Stimulated activated CD8-positive, alpha-beta memory T cell treated with anti-CD3 and anti-CD28 coated beads, Interleukin-4, amount 100 ng/mL, for 48 hours (primary cell): ENCODE measurements at regions not wholly inside any gene's neighbourhood (a gene's known extent, or its start where the extent isn't known, plus 50 kb on each side); places are given as distances from the start of the nearest gene placed in this dataset.

Experiments used
- DNase-seq: peaks from one replicate; pipeline ENCODE4 v3.0.0-alpha.2; 2020

- no peak for DNase-seq
These were observed 51.6 kb upstream of the KCND3 start for GRCh38 chr1:112040891-112041740.

- no peak for DNase-seq
These were observed 54.4 kb upstream of the KCND3 start for GRCh38 chr1:112043901-112044300.

GRCh38 chr1:112044745-112045144 is 55.3 kb upstream of the KCND3 start:
- DNase-seq, result no peak

GRCh38 chr1:112046630-112047029 is 57.2 kb upstream of the KCND3 start:
- DNase-seq, result no peak

DNA sequence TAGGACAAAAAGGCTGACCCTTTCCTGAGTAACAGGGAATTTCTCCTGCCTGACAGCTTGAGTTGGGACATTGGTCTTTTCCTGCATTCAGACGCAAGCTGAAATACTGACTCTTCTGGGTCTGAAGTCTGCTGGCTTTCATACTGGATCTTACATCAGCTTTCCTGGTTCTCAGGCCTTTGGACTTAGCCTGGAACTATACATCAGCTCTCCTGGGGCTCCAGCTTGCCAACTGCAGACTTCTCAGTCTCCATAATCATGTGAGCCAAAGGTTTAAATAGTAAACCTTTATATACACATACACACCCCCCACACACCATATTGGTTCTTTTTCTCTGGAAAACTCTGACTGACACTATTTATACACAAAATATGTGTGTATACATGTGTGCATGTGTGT is 59.0 kb upstream of the KCND3 start:
- DNase-seq, result no peak

- DNase-seq, result no peak
These were observed 65.0 kb upstream of the KCND3 start for GRCh38 chr1:112054510-112054909.

- no peak for DNase-seq
These were observed 66.9 kb upstream of the KCND3 start for GRCh38 chr1:112056354-112056753.

DNA sequence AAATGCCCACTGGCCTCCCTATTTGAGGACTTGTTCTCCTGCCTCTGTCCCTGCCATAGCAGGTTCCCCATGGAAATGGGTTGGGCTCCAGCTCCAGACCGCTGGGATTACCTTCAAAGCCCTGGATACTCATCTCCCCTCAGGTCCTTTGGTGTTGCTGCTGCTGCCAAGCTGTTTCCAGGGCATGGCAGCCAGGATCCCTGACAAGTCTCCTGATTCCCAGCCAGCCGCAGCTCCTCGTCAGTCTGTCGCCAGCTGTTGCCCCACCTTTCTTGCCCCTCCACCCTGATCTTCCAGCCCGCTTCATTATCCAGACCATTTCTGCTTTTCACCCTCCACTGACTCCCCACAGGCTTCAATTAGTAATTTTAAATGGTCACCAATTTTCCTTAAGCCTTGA is 68.3 kb upstream of the KCND3 start:
- DNase-seq, result no peak

- no peak for DNase-seq
These were observed 69.5 kb upstream of the KCND3 start for GRCh38 chr1:112058815-112059450.

DNA sequence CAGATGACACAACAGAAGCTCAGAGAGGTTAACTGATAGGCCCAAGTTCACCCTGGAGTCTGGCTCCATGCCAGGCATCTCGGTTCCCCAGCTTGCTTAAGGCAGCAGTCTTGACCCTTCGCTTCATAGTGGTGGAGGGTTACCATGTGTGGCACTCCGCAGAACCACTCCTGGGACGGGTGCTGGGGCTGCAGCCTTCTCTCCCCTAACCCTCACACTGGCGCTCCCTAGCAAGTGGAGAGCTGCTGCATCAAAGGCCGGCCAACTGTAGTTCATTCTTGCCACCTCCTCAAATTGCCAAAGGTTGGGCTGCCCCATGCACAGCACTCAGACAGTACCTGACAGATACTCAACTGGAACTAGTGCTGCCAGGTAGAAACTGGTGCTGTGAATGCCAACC is 70.2 kb upstream of the KCND3 start:
- DNase-seq, result no peak

- DNase-seq, result no peak
These were observed 70.8 kb upstream of the KCND3 start for GRCh38 chr1:112060261-112060660.

DNA sequence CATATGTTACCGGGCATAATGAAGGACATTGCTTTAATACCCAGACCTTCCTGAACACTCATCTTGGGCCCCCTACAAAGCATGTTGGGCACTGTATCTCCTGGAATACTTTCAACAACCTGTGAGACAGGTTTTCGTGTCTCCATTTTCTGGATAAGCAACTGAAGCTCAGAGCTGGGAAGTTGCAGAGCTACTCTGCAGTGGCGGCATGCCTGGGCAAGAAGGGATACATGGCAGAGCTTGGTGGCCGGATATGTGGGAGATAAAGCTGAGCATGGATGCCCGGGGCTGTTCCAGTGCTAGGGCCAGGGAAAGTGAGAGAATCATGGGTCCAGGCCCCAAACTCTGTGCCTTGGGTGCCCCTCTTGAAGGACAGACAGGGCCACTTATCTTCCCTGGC is 71.6 kb upstream of the KCND3 start:
- DNase-seq, result no peak

- DNase-seq, result no peak
These were observed 72.4 kb upstream of the KCND3 start for GRCh38 chr1:112061901-112062320.

- DNase-seq, result no peak
These were observed 74.6 kb upstream of the KCND3 start for GRCh38 chr1:112063781-112064728.

DNA sequence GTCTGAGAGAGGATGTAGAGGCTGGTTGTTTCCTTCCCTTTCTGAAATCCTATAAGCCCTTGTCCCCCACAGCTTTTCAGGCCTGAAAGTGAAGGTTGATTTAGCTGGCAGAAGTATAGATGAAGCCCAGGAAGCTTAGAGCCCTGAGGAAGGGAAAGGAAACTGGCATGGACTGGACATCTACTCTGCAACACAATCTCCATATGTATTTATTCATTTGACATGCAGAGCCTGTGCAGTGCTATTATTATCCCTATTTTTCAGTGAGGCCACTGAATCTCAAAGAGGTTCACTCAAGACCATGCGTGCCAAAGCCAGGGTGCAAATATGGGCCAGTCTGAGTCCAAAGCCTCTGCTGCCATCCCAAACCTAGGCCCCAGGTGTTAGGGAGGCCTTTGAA is 78.5 kb upstream of the KCND3 start:
- no peak for DNase-seq

GRCh38 chr1:112070677-112071076 is 81.2 kb upstream of the KCND3 start:
- DNase-seq, result no peak

DNA sequence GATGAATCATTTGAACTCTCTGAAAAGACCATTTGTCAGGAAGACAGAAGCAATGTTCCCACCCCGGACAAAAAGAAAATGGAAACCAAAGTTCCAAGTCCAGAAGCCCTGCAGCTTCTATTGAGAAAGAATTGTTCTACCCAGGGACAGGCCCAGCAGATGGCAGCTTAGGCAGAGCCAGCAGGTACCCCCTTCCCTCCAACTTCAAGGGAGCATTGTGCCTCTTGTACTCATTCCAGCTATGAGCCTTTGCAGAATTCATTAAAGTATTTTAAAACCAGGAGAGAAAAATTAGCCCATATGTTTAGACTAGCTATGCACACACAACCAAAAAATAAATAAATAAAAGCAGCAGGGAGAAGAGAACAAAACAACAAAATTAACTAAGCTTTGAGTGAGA is 85.2 kb upstream of the KCND3 start:
- DNase-seq, result no peak

GRCh38 chr1:112075566-112075965 is 86.1 kb upstream of the KCND3 start:
- no peak for DNase-seq

DNA sequence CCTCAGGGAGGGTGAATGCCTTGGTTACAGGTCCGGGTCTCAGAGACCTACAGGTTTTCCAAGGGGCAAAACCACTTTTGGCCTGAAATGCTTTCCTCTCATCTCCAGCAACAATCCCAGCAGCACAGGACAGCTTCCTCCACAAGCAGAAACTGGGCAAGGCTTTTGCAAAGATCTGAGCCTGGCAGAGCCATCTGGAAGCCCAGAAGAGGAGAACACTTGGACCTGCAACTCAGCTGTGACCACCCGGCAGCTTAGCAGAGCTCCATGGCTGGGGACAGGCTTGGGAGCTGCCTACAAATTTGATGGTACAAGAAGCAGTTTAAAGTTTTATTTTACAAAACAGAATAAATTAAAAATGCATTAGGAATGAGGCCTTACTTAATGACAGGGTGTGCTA is 90.0 kb upstream of the KCND3 start:
- DNase-seq, result no peak

- no peak for DNase-seq
These were observed 94.0 kb upstream of the KCND3 start for GRCh38 chr1:112083487-112083886.

DNA sequence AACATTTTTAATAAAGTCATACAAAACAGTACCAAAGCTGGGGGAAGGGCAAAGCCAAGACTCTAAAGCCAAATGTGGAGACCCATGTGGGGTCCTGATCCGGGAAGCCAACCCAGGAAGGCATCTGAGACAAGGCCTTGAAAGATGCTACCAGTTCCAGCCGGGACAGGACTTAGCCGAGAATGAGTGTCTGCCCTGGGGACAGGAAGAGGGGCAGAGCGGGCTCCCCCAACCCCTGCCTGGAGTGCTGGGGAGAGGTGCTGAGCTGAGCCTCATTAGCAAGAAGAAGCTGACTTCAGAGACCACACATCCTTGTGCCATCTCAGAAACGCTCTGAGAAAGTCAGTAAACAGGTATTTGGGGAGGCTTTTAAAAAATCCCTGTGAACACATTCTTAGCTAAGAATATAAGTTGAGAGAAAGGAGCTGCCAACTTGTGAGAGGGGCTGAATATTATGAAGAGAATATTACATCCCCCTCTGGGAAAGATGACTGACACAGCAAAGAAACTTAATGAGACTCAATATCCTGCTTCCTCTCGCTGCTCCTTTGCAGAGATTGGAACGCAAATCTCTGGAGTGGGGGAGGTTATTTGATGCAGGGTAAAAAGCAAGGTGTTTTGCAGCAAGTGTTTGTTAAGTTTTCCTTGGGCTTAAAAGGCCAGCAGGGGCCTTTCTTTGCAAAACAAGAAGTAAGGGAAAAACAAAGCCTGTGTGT is 103.3 kb upstream of the KCND3 start:
- DNase-seq, result no peak

DNA sequence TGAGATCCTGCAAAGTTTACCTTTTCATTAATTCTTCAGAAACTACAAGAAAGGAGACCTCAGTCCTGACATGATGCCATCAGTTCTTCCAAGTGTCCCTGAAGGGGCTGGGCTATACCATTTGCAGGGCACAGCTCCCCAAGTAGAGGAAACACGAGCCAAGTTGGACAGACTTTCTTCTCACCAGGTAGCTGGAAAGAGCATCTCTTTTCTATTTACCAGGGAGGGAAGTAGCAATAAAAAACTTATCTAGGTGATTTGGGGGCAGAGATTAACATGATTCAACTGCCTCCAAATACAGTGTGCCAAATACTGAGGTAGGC is 103.9 kb upstream of the KCND3 start:
- DNase-seq, result no peak

- no peak for DNase-seq
These were observed 110.5 kb upstream of the KCND3 start for GRCh38 chr1:112099979-112100378.
